Right lobe of liver (tissue), 6 donors: ENCODE measurements at regions not wholly inside any gene's neighbourhood (a gene's known extent, or its start where the extent isn't known, plus 50 kb on each side); places are given as distances from the start of the nearest gene placed in this dataset.
A peak's percentile ranks its signal among the peaks of the same experiment; 100 is the strongest.

Source experiments
- ATAC-seq, 4 donors: fragments of 200-7000 bp; cut with Tn5 transposase; one replicate each; pipeline ENCODE4 v1.9.1; 2020; ENCODE audit warnings: mild to moderate bottlenecking in 4 of 4, moderate library complexity in 4 of 4
- DNase-seq, 3 donors: peaks; one replicate each; pipeline ENCODE4 v3.0.0-alpha.2; 2020
- H3K27ac ChIP-seq, 3 donors: fragments of 200-600 bp; one replicate each; pipeline ENCODE4 v1.8.0; 2022
- H3K27me3 ChIP-seq, 2 donors: fragments of 200-600 bp; one replicate each; pipeline ENCODE4 v1.8.0; 2022
- H3K36me3 ChIP-seq, 4 donors: fragments of 200-600 bp; sonication (generic) in 1 of 4; one replicate each; pipeline versions ENCODE4 v1.5.1 to v1.8.0; 2017 to 2022; ENCODE audit warnings: control low read depth in 1 of 4
- H3K4me1 ChIP-seq, 4 donors: fragments of 200-600 bp; sonication (generic) in 1 of 4; one replicate each; pipeline versions ENCODE4 v1.5.1 to v1.8.0; 2017 to 2022; ENCODE audit warnings: control low read depth in 1 of 4
- H3K4me3 ChIP-seq, 3 donors: fragments of 200-600 bp; one replicate each; pipeline ENCODE4 v1.8.0; 2022
- H3K9me3 ChIP-seq, 4 donors: fragments of 200-600 bp; sonication (generic) in 1 of 4; one replicate each; pipeline versions ENCODE4 v1.5.1 to v1.8.0; 2017 to 2022; ENCODE audit warnings: control low read depth in 1 of 4
- POLR2A ChIP-seq: fragments of 450-650 bp; IDR thresholded peaks from one replicate; pipeline ENCODE4 v1.6.1; 2017; ENCODE audit warnings: antibody characterized with exemption, mild to moderate bottlenecking
- WGBS: methylation state at CpG from one replicate; pipeline ENCODE4 v1.1.6; 2018; ENCODE audit warnings: low coverage, low lambda C conversion rate; ENCODE audit not compliant: insufficient coverage; ENCODE audit errors: missing lambda C conversion rate; 5-methylcytosine and 5-hydroxymethylcytosine counted together
- intact Hi-C, 2 donors: fragments of 100-400 bp; cut with DNase I; formaldehyde crosslinking; loops; one replicate each; pipeline versions ENCODE4 v1.11.2 to v1.14.1; 2022
- TF ChIP-seq, protein P1 (sequence below), 4 donors: fragments of 200-600 bp in 3 of 4; fragments of 450-650 bp in 1 of 4; IDR thresholded peaks; one replicate each; pipeline versions ENCODE4 v1.5.1 to v1.8.0; 2016 to 2022; ENCODE audit warnings: antibody characterized with exemption in 4 of 4, mild to moderate bottlenecking in 2 of 4
- donor health status: DM: no; HTN: yes; CAD: no.
- donor health status: DM: no; HTN: no; CAD: no.
- donor health status: DM: no; HTN: no; CAD: no.
- donor health status: DM: no; HTN: yes; CAD: no.
- donor health status: DM: no; HTN: yes; CAD: no.

GRCh38 chr5:115377468-115378217 lies 81.2 kb upstream of the CCDC112 start:
- no peak overlapping the region for H3K4me3 ChIP-seq
- intact Hi-C loops: no loop called here
- TF ChIP-seq POLR2A: no peak
- TF ChIP-seq, protein P1, sequence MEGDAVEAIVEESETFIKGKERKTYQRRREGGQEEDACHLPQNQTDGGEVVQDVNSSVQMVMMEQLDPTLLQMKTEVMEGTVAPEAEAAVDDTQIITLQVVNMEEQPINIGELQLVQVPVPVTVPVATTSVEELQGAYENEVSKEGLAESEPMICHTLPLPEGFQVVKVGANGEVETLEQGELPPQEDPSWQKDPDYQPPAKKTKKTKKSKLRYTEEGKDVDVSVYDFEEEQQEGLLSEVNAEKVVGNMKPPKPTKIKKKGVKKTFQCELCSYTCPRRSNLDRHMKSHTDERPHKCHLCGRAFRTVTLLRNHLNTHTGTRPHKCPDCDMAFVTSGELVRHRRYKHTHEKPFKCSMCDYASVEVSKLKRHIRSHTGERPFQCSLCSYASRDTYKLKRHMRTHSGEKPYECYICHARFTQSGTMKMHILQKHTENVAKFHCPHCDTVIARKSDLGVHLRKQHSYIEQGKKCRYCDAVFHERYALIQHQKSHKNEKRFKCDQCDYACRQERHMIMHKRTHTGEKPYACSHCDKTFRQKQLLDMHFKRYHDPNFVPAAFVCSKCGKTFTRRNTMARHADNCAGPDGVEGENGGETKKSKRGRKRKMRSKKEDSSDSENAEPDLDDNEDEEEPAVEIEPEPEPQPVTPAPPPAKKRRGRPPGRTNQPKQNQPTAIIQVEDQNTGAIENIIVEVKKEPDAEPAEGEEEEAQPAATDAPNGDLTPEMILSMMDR (IDR thresholded peaks at IDR 0.05): peak; percentile 25 to 37 (median 33)
- H3K27me3 ChIP-seq: no peaks in the 10 kb centered on the region
- DNase-seq (no peak), ATAC-seq (peak in 3 of 4 donors; percentile 19 to 43 (median 39))
- 58% methylated on average over 4 of the region's 4 CpGs for WGBS
- peak overlapping the region in 1 of 3 donors; percentile 36 for H3K27ac ChIP-seq
- no peaks in the 10 kb centered on the region for H3K36me3 ChIP-seq
- H3K9me3 ChIP-seq: no peaks in the 10 kb centered on the region
- H3K4me1 ChIP-seq: peaks cover 0 to 10% (median 0%) of the 10 kb centered on the region in 4 donors

GRCh38 chr5:115375893-115376292 lies 79.4 kb upstream of the CCDC112 start:
- Histone ChIP-seq H3K27me3 (no peaks in the 10 kb centered on the region), H3K4me3 (no peak overlapping the region), H3K27ac (peak overlapping the region; percentile 9 to 80 (median 78)), H3K9me3 (no peaks in the 10 kb centered on the region), H3K4me1 (peaks cover 0 to 10% (median 0%) of the 10 kb centered on the region in 4 donors), H3K36me3 (no peaks in the 10 kb centered on the region)
- peak; percentile 47 to 88 (median 84) for DNase-seq
- peak; percentile 88 to 93 (median 91) for ATAC-seq
- no peak for TF ChIP-seq POLR2A
- TF ChIP-seq, protein P1 (IDR thresholded peaks at IDR 0.05): no peak
- 27% methylated on average over 2 of the region's 5 CpGs for WGBS
- intact Hi-C loops: no loop called here

GRCh38 chr5:115374057-115374775 lies 77.8 kb upstream of the CCDC112 start:
- Histone ChIP-seq H3K9me3 (no peaks in the 10 kb centered on the region), H3K27ac (peak overlapping the region in 1 of 3 donors; percentile 80), H3K4me1 (peaks cover 0 to 10% (median 0%) of the 10 kb centered on the region in 4 donors), H3K27me3 (no peaks in the 10 kb centered on the region), H3K4me3 (no peak overlapping the region), H3K36me3 (no peaks in the 10 kb centered on the region)
- intact Hi-C loops: no loop called here
- peak in 2 of 4 donors; percentile 32 to 43 for ATAC-seq
- 92% methylated on average over 3 of the region's 3 CpGs for WGBS
- TF ChIP-seq, protein P1 (IDR thresholded peaks at IDR 0.05): peak in 1 of 4 donors; percentile 34
- TF ChIP-seq POLR2A: no peak
- no peak for DNase-seq

DNA sequence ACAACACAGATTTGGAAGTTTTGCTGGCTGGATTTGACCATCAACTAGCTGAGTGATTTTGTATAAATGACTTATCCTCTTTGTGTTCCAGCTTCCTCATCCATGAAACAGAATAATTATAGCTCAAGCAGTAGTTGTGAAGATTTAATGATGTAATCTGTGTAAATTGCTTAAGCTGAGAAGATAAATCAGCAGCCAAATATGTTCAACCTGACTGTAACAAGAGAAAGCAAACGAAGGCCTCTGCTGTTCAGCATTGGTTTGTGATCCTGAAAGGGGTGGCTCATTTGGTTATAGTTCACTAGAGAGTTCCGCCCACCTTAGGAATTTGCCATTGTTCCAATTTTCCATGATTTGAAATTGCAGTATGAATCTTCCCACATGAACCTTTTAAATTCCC lies 75.7 kb upstream of the CCDC112 start:
- H3K9me3 ChIP-seq: no peaks in the 10 kb centered on the region
- 45% methylated on average over 2 of the region's 2 CpGs for WGBS
- intact Hi-C loops: no loop called here
- no peaks in the 10 kb centered on the region for H3K36me3 ChIP-seq
- no peaks in the 10 kb centered on the region for H3K27me3 ChIP-seq
- no peak overlapping the region for H3K4me3 ChIP-seq
- no peak for DNase-seq
- TF ChIP-seq POLR2A: no peak
- TF ChIP-seq, protein P1 (IDR thresholded peaks at IDR 0.05): no peak
- H3K4me1 ChIP-seq: peaks cover 0 to 10% (median 0%) of the 10 kb centered on the region in 4 donors
- H3K27ac ChIP-seq: no peak overlapping the region
- ATAC-seq: peak in 1 of 4 donors; percentile 16
